Liver (tissue), 8 donors: ENCODE measurements at regions not wholly inside any gene's neighbourhood (a gene's known extent, or its start where the extent isn't known, plus 50 kb on each side); places are given as distances from the start of the nearest gene placed in this dataset.

Experiments used
- DNase-seq: peaks from one replicate; pipeline ENCODE4 v3.0.0-alpha.2; 2017; ENCODE audit warnings: low spot score
- H3K27ac ChIP-seq, 2 donors: one replicate each; pipeline ENCODE4 v1.7.0; 2013; ENCODE audit warnings: inconsistent platforms in 2 of 2, low read length in 2 of 2, control low read depth in 1 of 2, low read depth in 1 of 2, mild to moderate bottlenecking in 1 of 2
- H3K27me3 ChIP-seq, 4 donors: one replicate each; pipeline versions ENCODE4 v1.6.1 to v1.7.0; 2013; ENCODE audit warnings: low read length in 3 of 4, inconsistent platforms in 1 of 4, mild to moderate bottlenecking in 1 of 4, moderate library complexity in 1 of 4; ENCODE audit not compliant: control insufficient read depth in 4 of 4, insufficient read depth in 4 of 4
- H3K36me3 ChIP-seq, 4 donors: one replicate each; pipeline versions ENCODE4 v1.6.1 to v1.7.0; 2013; ENCODE audit warnings: low read length in 3 of 4, mild to moderate bottlenecking in 3 of 4, low read depth in 1 of 4, moderate library complexity in 1 of 4; ENCODE audit not compliant: control insufficient read depth in 4 of 4, insufficient read depth in 3 of 4
- H3K4me1 ChIP-seq, 4 donors: one replicate each; pipeline versions ENCODE4 v1.6.1 to v1.7.0; 2013; ENCODE audit warnings: low read length in 3 of 4, mild to moderate bottlenecking in 3 of 4, moderate library complexity in 1 of 4; ENCODE audit not compliant: control insufficient read depth in 4 of 4, insufficient read depth in 4 of 4
- H3K4me3 ChIP-seq, 3 donors: one replicate each; pipeline versions ENCODE4 v1.6.1 to v1.7.0; 2013; ENCODE audit warnings: low read length in 3 of 3, control low read depth in 1 of 3, low read depth in 1 of 3, mild to moderate bottlenecking in 1 of 3
- H3K9ac ChIP-seq, 2 donors: one replicate each; pipeline ENCODE4 v1.7.0; 2013; ENCODE audit warnings: low read length in 2 of 2, mild to moderate bottlenecking in 2 of 2, moderate library complexity in 2 of 2, control low read depth in 1 of 2, low read depth in 1 of 2
- H3K9me3 ChIP-seq, 4 donors: one replicate each; pipeline versions ENCODE4 v1.6.1 to v1.7.0; 2013; ENCODE audit warnings: low read length in 3 of 4; ENCODE audit not compliant: control insufficient read depth in 4 of 4
- ATF3 ChIP-seq: IDR thresholded peaks from 2 replicates; pipeline ENCODE4 v1.6.1; 2016; ENCODE audit warnings: antibody characterized with exemption
- CTCF ChIP-seq: fragments of 150-350 bp; IDR thresholded peaks from 2 replicates; pipeline ENCODE4 v1.5.1; 2017; ENCODE audit warnings: improper control_type of control experiment, low read depth, low read length; ENCODE audit not compliant: missing input control
- FOXA1 ChIP-seq: IDR thresholded peaks from 2 replicates; pipeline ENCODE4 v1.6.1; 2016; ENCODE audit warnings: antibody characterized with exemption
- HNF4G ChIP-seq: IDR thresholded peaks from 2 replicates; pipeline ENCODE4 v1.6.1; 2016; ENCODE audit warnings: antibody characterized with exemption
- JUND ChIP-seq, 2 donors: IDR thresholded peaks; 2 replicates each; pipeline ENCODE4 v1.6.1; 2016; ENCODE audit warnings: antibody characterized with exemption in 2 of 2
- MAX ChIP-seq: IDR thresholded peaks from 2 replicates; pipeline ENCODE4 v1.6.1; 2016; ENCODE audit warnings: antibody characterized with exemption
- NR2F2 ChIP-seq: IDR thresholded peaks from 2 replicates; pipeline ENCODE4 v1.6.1; 2016; ENCODE audit warnings: antibody characterized with exemption
- RAD21 ChIP-seq, 2 donors: IDR thresholded peaks; 2 replicates each; pipeline ENCODE4 v1.6.1; 2016; ENCODE audit warnings: antibody characterized with exemption in 2 of 2, mild to moderate bottlenecking in 2 of 2
- REST ChIP-seq: IDR thresholded peaks from 2 replicates; pipeline ENCODE4 v1.6.1; 2016; ENCODE audit warnings: antibody characterized with exemption, mild to moderate bottlenecking
- RXRA ChIP-seq, 2 donors: IDR thresholded peaks; 2 replicates each; pipeline ENCODE4 v1.6.1; 2017 to 2018; ENCODE audit warnings: antibody characterized with exemption in 2 of 2, mild to moderate bottlenecking in 1 of 2
- YY1 ChIP-seq: IDR thresholded peaks from 2 replicates; pipeline ENCODE4 v1.6.1; 2016; ENCODE audit warnings: antibody characterized with exemption, mild to moderate bottlenecking
- ZBTB33 ChIP-seq: IDR thresholded peaks from 2 replicates; pipeline ENCODE4 v1.6.1; 2016; ENCODE audit warnings: antibody characterized with exemption
- WGBS: extraction: QIAGEN DNeasy Blood & Tissue Kit; methylation state at CpG from one replicate; pipeline ENCODE4 v1.1.7; 2013; 5-methylcytosine and 5-hydroxymethylcytosine counted together
- donor health status: healthy.
- donor health status: healthy.
- donor health status: healthy.
- donor health status: healthy.
- donor health status: healthy.

GRCh38 chr7:130971297-130971696 is 237.3 kb upstream of the KLF14 start:
- Histone ChIP-seq H3K27me3 (no peaks in the 10 kb centered on the region), H3K9me3 (no peaks in the 10 kb centered on the region), H3K4me3 (no peak overlapping the region), H3K9ac (no peak overlapping the region), H3K36me3 (peaks cover 1 to 11% (median 8%) of the 10 kb centered on the region in 4 donors), H3K27ac (no peak overlapping the region), H3K4me1 (peaks cover 0 to 3% (median 0%) of the 10 kb centered on the region in 4 donors)
- DNase-seq: no peak
- no peak for TF ChIP-seq MAX
- no peak for TF ChIP-seq RXRA (IDR thresholded peaks at IDR 0.05)
- no peak for TF ChIP-seq ATF3
- no peak for TF ChIP-seq NR2F2
- no peak for TF ChIP-seq REST
- no peak for TF ChIP-seq FOXA1
- TF ChIP-seq CTCF: no peak
- TF ChIP-seq ZBTB33: no peak
- 91% methylated on average over 4 of the region's 4 CpGs for WGBS

- Histone ChIP-seq H3K36me3 (peaks cover 0 to 7% (median 2%) of the 10 kb centered on the region in 4 donors), H3K9me3 (no peaks in the 10 kb centered on the region), H3K27ac (no peak overlapping the region), H3K4me3 (no peak overlapping the region), H3K27me3 (no peaks in the 10 kb centered on the region), H3K9ac (no peak overlapping the region), H3K4me1 (peaks cover 0 to 2% (median 0%) of the 10 kb centered on the region in 4 donors)
- DNase-seq: no peak
- no peak for TF ChIP-seq RAD21 (IDR thresholded peaks at IDR 0.05)
- no peak for TF ChIP-seq YY1
- TF ChIP-seq HNF4G: no peak
- no peak for TF ChIP-seq ZBTB33
- TF ChIP-seq JUND (IDR thresholded peaks at IDR 0.05): no peak
- TF ChIP-seq MAX: no peak
- no peak for TF ChIP-seq REST
- TF ChIP-seq CTCF: no peak
- 98% methylated on average over 2 of the region's 2 CpGs for WGBS
Measured at GRCh38 chr7:130972201-130972600, 238.2 kb upstream of the KLF14 start.
